GM23248 (cell line): ENCODE measurements at regions not wholly inside any gene's neighbourhood (a gene's known extent, or its start where the extent isn't known, plus 50 kb on each side); places are given as distances from the start of the nearest gene placed in this dataset.

Source experiments
- EZH2 ChIP-seq: fragments of 200-600 bp; sonication (generic); IDR thresholded peaks from 2 replicates; pipeline ENCODE4 v1.6.1; 2018; ENCODE audit warnings: antibody characterized with exemption, mild to moderate bottlenecking; ENCODE audit not compliant: insufficient read depth, poor library complexity, severe bottlenecking
- EZH2phosphoT487 ChIP-seq: fragments of 200-600 bp; sonication (generic); IDR thresholded peaks from 2 replicates; pipeline ENCODE4 v1.6.1; 2018; ENCODE audit warnings: antibody characterized with exemption, moderate library complexity, mild to moderate bottlenecking, low read depth; ENCODE audit not compliant: insufficient read depth

DNA sequence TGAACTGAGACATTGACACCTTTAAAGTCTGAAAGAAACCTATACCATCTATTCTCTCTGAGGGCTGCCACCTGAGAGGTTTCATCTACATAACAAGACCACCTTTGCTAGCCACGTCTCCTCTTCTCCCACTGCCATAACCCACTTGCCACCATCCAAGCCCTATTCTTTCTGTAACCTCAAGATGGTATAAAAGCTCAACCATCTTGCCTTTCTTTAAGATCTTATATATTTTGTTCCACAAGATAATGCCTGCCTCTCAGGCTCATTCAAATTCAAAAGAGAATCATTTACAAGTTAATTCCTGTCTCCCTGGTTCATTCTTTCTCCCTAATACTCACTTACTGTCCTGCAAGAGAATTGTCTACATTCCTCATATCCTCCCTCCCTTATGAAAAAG lies 192.5 kb downstream of the OTOR start:
- TF ChIP-seq EZH2phosphoT487: no peak
- TF ChIP-seq EZH2: no peak
